Loucy (cell line): ENCODE measurements at regions not wholly inside any gene's neighbourhood (a gene's known extent, or its start where the extent isn't known, plus 50 kb on each side); places are given as distances from the start of the nearest gene placed in this dataset.

Source experiments
- CTCF ChIP-seq: fragments of 200-600 bp; sonication (generic); conservative IDR thresholded peaks from 2 replicates; pipeline ENCODE4 v1.5.1; 2014; ENCODE audit warnings: mild to moderate bottlenecking, antibody characterized with exemption, low read length
- EZH2phosphoT487 ChIP-seq: fragments of 200-600 bp; IDR thresholded peaks from 2 replicates; pipeline ENCODE4 v1.6.1; 2018; ENCODE audit warnings: antibody characterized with exemption, mild to moderate bottlenecking, moderate library complexity, borderline replicate concordance

DNA sequence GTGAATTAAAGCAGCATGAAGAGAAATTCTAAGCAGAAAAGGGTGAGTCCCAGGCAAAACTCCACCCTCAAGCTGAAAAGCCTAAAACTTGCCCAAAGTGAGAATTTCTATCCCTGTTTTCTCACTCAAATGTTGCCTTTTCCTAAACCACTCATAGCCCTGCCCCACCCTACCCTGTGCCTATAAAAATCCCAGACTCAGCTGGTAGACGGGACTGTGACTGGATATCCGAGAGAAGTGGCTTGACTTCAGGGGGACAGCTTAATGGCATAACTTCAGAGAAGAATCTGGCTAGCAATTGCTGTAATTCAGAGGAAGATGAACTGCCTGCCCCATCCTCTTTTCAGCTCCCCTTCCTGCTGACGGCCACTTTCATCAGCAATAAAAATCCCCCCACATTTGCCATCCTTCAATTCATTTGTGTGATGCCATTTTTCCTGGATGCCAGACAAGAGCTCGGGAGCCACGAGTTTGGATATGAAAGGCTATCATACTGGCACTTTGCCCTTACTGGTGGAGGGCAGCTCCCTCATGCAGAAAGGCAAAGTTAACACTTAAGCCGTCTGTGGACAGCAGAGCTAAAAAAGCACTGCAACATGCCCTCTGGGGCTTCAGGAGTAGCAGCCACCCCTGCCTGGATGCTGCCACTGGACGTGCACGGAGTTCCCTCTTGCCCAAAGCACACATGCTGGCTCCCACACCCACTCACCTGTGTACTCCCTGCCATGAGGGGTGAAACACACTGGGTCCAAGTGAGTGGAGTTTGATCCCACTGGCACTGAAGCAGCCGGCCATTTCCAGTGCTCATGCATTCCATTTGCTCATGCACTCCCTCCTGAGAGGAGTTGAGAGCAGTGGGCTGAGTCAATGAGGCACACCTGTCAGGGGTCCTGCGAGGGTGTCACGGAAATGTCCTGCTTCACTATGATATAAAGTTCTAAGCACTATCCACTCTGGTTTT lies 670.6 kb downstream of the PLOD2 start:
- no peak for TF ChIP-seq CTCF
- TF ChIP-seq EZH2phosphoT487 = no peak
